Naive B cell (primary cell): ENCODE measurements at regions not wholly inside any gene's neighbourhood (a gene's known extent, or its start where the extent isn't known, plus 50 kb on each side); places are given as distances from the start of the nearest gene placed in this dataset.

Experiments
- ATAC-seq, 2 donors: fragments of 150-1000 bp; cut with Tn5 transposase; 2 replicates each; pipeline ENCODE4 v1.10.0; 2021; ENCODE audit warnings: low read depth in 2 of 2, mild to moderate bottlenecking in 2 of 2, moderate library complexity in 2 of 2
- DNase-seq: peaks from one replicate; pipeline ENCODE4 v3.0.0; 2022
- H3K27ac Mint-ChIP-seq, 6 donors: one replicate each; pipeline ENCODE4 v1.8.0; 2020 to 2022; ENCODE audit warnings: mild to moderate bottlenecking in 6 of 6, mixed read lengths in 6 of 6, moderate library complexity in 5 of 6, inconsistent platforms in 2 of 6
- H3K27me3 Mint-ChIP-seq, 3 donors: one replicate each; pipeline ENCODE4 v1.8.0; 2021 to 2022; ENCODE audit warnings: mixed read lengths in 3 of 3, mild to moderate bottlenecking in 1 of 3
- H3K36me3 Mint-ChIP-seq, 2 donors: one replicate each; pipeline ENCODE4 v1.8.0; 2020 to 2022; ENCODE audit warnings: mixed read lengths in 2 of 2, inconsistent platforms in 1 of 2, mild to moderate bottlenecking in 1 of 2
- H3K4me1 Mint-ChIP-seq, 3 donors: one replicate each; pipeline ENCODE4 v1.8.0; 2020 to 2022; ENCODE audit warnings: mixed read lengths in 3 of 3, inconsistent platforms in 1 of 3, mild to moderate bottlenecking in 1 of 3, moderate library complexity in 1 of 3
- H3K4me3 Mint-ChIP-seq, 8 donors: one replicate each; pipeline ENCODE4 v1.8.0; 2020 to 2022; ENCODE audit warnings: mild to moderate bottlenecking in 8 of 8, mixed read lengths in 8 of 8, moderate library complexity in 8 of 8, inconsistent platforms in 2 of 8
- H3K9me3 Mint-ChIP-seq, 7 donors: one replicate each; pipeline ENCODE4 v1.8.0; 2020 to 2022; ENCODE audit warnings: mixed read lengths in 7 of 7, mild to moderate bottlenecking in 5 of 7, inconsistent platforms in 2 of 7, moderate library complexity in 1 of 7

- Mint-ChIP-seq H3K27me3 (no peaks in the 10 kb centered on the region), H3K9me3 (peaks cover 0 to 11% (median 8%) of the 10 kb centered on the region in 7 donors)
Observed at GRCh38 chr5:3009605-3010004, 258.1 kb upstream of the IRX2 start.

GRCh38 chr5:3007577-3007976, 256.1 kb upstream of the IRX2 start:
- no peak overlapping the region for H3K4me3 Mint-ChIP-seq
- DNase-seq = no peak

More at GRCh38 chr5:3009605-3010004, 258.1 kb upstream of the IRX2 start:
- H3K4me3 Mint-ChIP-seq = no peak overlapping the region
- H3K27ac Mint-ChIP-seq = no peak overlapping the region
- DNase-seq (no peak), ATAC-seq (no peak)
- H3K4me1 Mint-ChIP-seq = no peaks in the 10 kb centered on the region
- no peaks in the 10 kb centered on the region for H3K36me3 Mint-ChIP-seq

GRCh38 chr5:3006961-3007551, 255.6 kb upstream of the IRX2 start:
- Mint-ChIP-seq H3K36me3 (no peaks in the 10 kb centered on the region), H3K9me3 (peaks cover 6 to 17% (median 9%) of the 10 kb centered on the region in 7 donors)
- no peak for ATAC-seq

More at GRCh38 chr5:3007577-3007976, 256.1 kb upstream of the IRX2 start:
- peaks cover 4 to 16% (median 9%) of the 10 kb centered on the region in 7 donors for H3K9me3 Mint-ChIP-seq
- ATAC-seq = no peak
- H3K27ac Mint-ChIP-seq = no peak overlapping the region
- H3K36me3 Mint-ChIP-seq = no peaks in the 10 kb centered on the region
- no peaks in the 10 kb centered on the region for H3K4me1 Mint-ChIP-seq
- no peaks in the 10 kb centered on the region for H3K27me3 Mint-ChIP-seq

GRCh38 chr5:3006526-3006925, 255.0 kb upstream of the IRX2 start:
- Mint-ChIP-seq H3K9me3 (peaks cover 4 to 15% (median 13%) of the 10 kb centered on the region in 7 donors), H3K4me3 (peak overlapping the region in 1 of 8 donors; percentile 15), H3K27me3 (no peaks in the 10 kb centered on the region), H3K36me3 (no peaks in the 10 kb centered on the region), H3K27ac (no peak overlapping the region), H3K4me1 (no peaks in the 10 kb centered on the region)
- ATAC-seq (no peak), DNase-seq (no peak)

More at GRCh38 chr5:3006961-3007551, 255.6 kb upstream of the IRX2 start:
- Mint-ChIP-seq H3K4me1 (no peaks in the 10 kb centered on the region), H3K4me3 (no peak overlapping the region), H3K27me3 (no peaks in the 10 kb centered on the region), H3K27ac (no peak overlapping the region)
- DNase-seq = no peak

GRCh38 chr5:3004361-3005080, 253.0 kb upstream of the IRX2 start:
- Mint-ChIP-seq H3K27ac (peak overlapping the region in 1 of 6 donors; percentile 28), H3K4me3 (peak overlapping the region in 2 of 8 donors; percentile 7 to 12), H3K4me1 (no peaks in the 10 kb centered on the region), H3K36me3 (no peaks in the 10 kb centered on the region), H3K9me3 (peaks cover 5 to 17% (median 9%) of the 10 kb centered on the region in 7 donors), H3K27me3 (no peaks in the 10 kb centered on the region)
- ATAC-seq (no peak), DNase-seq (no peak)

GRCh38 chr5:3002230-3002629, 250.8 kb upstream of the IRX2 start:
- Mint-ChIP-seq H3K4me1 (no peaks in the 10 kb centered on the region), H3K27me3 (no peaks in the 10 kb centered on the region), H3K36me3 (no peaks in the 10 kb centered on the region), H3K4me3 (no peak overlapping the region), H3K27ac (no peak overlapping the region), H3K9me3 (peaks cover 2 to 28% (median 9%) of the 10 kb centered on the region in 7 donors)
- ATAC-seq (no peak), DNase-seq (no peak)

- no peaks in the 10 kb centered on the region for H3K36me3 Mint-ChIP-seq
- DNase-seq (no peak), ATAC-seq (no peak)
- no peaks in the 10 kb centered on the region for H3K4me1 Mint-ChIP-seq
- peaks cover 4 to 23% (median 8%) of the 10 kb centered on the region in 7 donors for H3K9me3 Mint-ChIP-seq
- H3K27me3 Mint-ChIP-seq = no peaks in the 10 kb centered on the region
- peak overlapping the region in 1 of 8 donors; percentile 74 for H3K4me3 Mint-ChIP-seq
- no peak overlapping the region for H3K27ac Mint-ChIP-seq
Observed at GRCh38 chr5:3000631-3001030, 249.2 kb upstream of the IRX2 start.

GRCh38 chr5:2999926-3000325, 248.4 kb upstream of the IRX2 start:
- Mint-ChIP-seq H3K27ac (no peak overlapping the region), H3K36me3 (no peaks in the 10 kb centered on the region), H3K9me3 (peaks cover 4 to 23% (median 8%) of the 10 kb centered on the region in 7 donors), H3K4me1 (no peaks in the 10 kb centered on the region), H3K4me3 (no peak overlapping the region), H3K27me3 (no peaks in the 10 kb centered on the region)
- ATAC-seq (no peak), DNase-seq (no peak)

- no peak overlapping the region for H3K27ac Mint-ChIP-seq
- H3K9me3 Mint-ChIP-seq = peaks cover 3 to 19% (median 6%) of the 10 kb centered on the region in 7 donors
- no peak for DNase-seq
- no peaks in the 10 kb centered on the region for H3K36me3 Mint-ChIP-seq
- H3K4me3 Mint-ChIP-seq = no peak overlapping the region
- H3K4me1 Mint-ChIP-seq = no peaks in the 10 kb centered on the region
- H3K27me3 Mint-ChIP-seq = no peaks in the 10 kb centered on the region
- ATAC-seq = no peak
Observed at GRCh38 chr5:2998106-2998505, 246.6 kb upstream of the IRX2 start.

- no peak overlapping the region for H3K27ac Mint-ChIP-seq
- DNase-seq = no peak
- no peaks in the 10 kb centered on the region for H3K27me3 Mint-ChIP-seq
- no peaks in the 10 kb centered on the region for H3K4me1 Mint-ChIP-seq
- ATAC-seq = no peak
- H3K36me3 Mint-ChIP-seq = no peaks in the 10 kb centered on the region
- peaks cover 1 to 19% (median 5%) of the 10 kb centered on the region in 7 donors for H3K9me3 Mint-ChIP-seq
- H3K4me3 Mint-ChIP-seq = no peak overlapping the region
Observed at GRCh38 chr5:2997179-2997578, 245.7 kb upstream of the IRX2 start.

- no peaks in the 10 kb centered on the region for H3K4me1 Mint-ChIP-seq
- ATAC-seq (no peak), DNase-seq (no peak)
- H3K4me3 Mint-ChIP-seq = no peak overlapping the region
- H3K9me3 Mint-ChIP-seq = peaks cover under 1 to 17% (median 2%) of the 10 kb centered on the region in 7 donors
- no peaks in the 10 kb centered on the region for H3K36me3 Mint-ChIP-seq
- no peak overlapping the region for H3K27ac Mint-ChIP-seq
- no peaks in the 10 kb centered on the region for H3K27me3 Mint-ChIP-seq
Observed at GRCh38 chr5:2996687-2997086, 245.2 kb upstream of the IRX2 start.

- Mint-ChIP-seq H3K36me3 (no peaks in the 10 kb centered on the region), H3K4me1 (no peaks in the 10 kb centered on the region)
Observed at GRCh38 chr5:2996248-2996647, 244.8 kb upstream of the IRX2 start.

GRCh38 chr5:2995667-2996066, 244.2 kb upstream of the IRX2 start:
- DNase-seq = no peak
- Mint-ChIP-seq H3K36me3 (no peaks in the 10 kb centered on the region), H3K27ac (no peak overlapping the region), H3K4me3 (no peak overlapping the region), H3K9me3 (peaks cover 0 to 11% (median 1%) of the 10 kb centered on the region in 7 donors), H3K27me3 (no peaks in the 10 kb centered on the region), H3K4me1 (no peaks in the 10 kb centered on the region)
- no peak for ATAC-seq

More at GRCh38 chr5:2996248-2996647, 244.8 kb upstream of the IRX2 start:
- Mint-ChIP-seq H3K27ac (no peak overlapping the region), H3K4me3 (no peak overlapping the region), H3K9me3 (peaks cover 0 to 14% (median 2%) of the 10 kb centered on the region in 7 donors), H3K27me3 (no peaks in the 10 kb centered on the region)
- DNase-seq (no peak), ATAC-seq (no peak)

GRCh38 chr5:2995035-2995434, 243.6 kb upstream of the IRX2 start:
- Mint-ChIP-seq H3K4me3 (no peak overlapping the region), H3K4me1 (no peaks in the 10 kb centered on the region), H3K27ac (no peak overlapping the region), H3K36me3 (no peaks in the 10 kb centered on the region), H3K9me3 (peaks cover 0 to 11% (median 4%) of the 10 kb centered on the region in 7 donors), H3K27me3 (no peaks in the 10 kb centered on the region)
- ATAC-seq (no peak), DNase-seq (no peak)
